Left hindlimb (tissue), 1 donor: ENCODE measurements at regions not wholly inside any gene's neighbourhood (a gene's known extent, or its start where the extent isn't known, plus 50 kb on each side); places are given as distances from the start of the nearest gene placed in this dataset.

Experiments used
- DNase-seq: peaks from one replicate; pipeline ENCODE4 v3.0.0-alpha.2; 2018

DNA sequence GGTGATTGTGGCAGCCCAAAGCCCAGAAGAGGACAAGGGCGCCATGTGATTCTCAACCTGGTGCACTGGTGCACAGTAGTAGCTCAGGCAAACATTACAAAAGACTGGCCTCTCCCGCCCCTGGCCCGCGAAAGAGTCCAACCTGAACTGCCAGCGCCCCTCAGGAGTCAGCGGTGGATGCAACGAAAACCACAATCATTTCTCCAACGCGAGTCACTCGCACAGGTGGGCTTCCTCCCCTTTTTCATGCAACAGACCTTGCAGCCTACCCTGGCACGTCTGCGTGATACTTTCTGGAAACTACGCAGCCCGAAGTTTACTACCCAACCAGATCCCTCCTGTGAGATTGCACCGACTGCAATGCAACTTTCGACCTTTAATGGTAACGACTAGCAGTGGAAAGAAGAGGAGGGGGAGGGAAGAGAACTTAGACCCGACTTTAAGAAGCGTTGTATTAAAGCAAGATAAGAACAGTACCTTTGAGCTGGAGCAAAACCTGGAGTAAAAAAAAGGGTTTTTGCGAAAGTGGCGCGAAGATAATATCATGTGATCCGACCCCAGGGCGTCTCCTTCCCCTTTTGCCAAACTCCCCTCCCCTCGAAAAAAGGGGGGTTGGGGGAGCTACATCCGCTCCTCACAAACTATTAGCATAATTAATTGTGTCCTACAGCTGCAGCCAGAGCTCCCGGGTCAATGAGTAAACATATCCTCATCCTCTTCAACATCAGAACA is 63.3 kb upstream of the CCDC160 start:
- no peak for DNase-seq

DNA sequence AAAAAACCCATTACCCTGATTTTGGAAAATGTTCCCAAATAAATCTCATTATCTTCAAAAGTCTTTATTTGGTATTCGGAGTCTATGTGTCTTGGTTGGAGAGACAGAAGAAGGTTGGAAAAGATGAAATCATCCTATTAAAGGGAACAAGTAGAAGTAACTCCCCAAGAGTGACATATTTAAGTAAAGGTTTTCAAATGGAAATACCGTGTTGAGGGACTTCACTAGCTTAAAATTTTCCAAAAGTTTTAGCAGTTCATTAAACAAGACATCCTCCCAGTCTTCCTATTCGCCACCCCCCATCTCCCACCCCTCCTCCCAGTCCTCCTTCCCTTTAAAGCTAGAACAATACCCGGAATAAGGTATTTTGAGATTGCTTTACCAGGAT is 62.7 kb upstream of the CCDC160 start:
- DNase-seq = no peak

- no peak for DNase-seq
These were observed 62.1 kb upstream of the CCDC160 start for GRCh38 chrX:134174859-134175258.

DNA sequence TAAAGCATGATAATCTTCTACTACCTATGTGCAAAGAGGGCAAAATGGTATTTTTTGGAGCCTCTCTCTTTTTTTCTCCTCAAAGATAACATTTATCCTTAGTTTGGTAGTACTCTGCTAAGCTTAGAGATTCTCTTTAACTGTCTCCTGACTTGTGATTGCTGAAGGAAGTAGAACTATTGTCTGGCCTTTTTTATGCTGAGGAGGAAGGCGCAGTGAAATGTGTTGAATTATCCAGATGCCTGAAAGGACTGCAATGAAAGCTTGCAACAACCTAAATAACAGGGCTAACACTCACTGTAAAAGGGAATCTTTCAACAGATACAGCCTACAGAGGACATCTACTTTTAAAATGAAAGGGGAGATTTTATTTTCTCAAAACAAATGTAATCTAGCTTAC is 59.5 kb upstream of the CCDC160 start:
- no peak for DNase-seq

- DNase-seq = no peak
These were observed 56.2 kb upstream of the CCDC160 start for GRCh38 chrX:134180601-134181274.

- DNase-seq = no peak
These were observed 55.7 kb upstream of the CCDC160 start for GRCh38 chrX:134181275-134181660.

- no peak for DNase-seq
These were observed 53.3 kb upstream of the CCDC160 start for GRCh38 chrX:134183665-134184064.

DNA sequence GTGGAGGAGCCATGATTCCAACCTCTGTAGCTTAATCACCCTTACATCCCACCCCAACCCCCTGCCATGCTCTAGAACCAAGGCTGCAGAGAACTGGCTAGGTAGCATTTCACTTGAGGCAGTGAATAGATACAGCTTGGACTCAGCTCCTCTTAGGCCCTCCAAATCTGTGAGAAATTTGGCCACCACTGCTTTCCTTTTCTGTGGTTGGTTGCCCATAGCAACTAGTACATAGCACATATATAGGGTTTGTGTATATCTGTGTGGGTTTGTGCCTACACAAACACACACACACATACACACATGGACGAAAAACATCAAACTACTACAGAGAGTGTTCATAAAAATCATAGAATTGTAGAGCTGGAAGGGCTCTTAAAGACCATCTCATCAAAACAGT is 52.0 kb upstream of the CCDC160 start:
- no peak for DNase-seq

DNA sequence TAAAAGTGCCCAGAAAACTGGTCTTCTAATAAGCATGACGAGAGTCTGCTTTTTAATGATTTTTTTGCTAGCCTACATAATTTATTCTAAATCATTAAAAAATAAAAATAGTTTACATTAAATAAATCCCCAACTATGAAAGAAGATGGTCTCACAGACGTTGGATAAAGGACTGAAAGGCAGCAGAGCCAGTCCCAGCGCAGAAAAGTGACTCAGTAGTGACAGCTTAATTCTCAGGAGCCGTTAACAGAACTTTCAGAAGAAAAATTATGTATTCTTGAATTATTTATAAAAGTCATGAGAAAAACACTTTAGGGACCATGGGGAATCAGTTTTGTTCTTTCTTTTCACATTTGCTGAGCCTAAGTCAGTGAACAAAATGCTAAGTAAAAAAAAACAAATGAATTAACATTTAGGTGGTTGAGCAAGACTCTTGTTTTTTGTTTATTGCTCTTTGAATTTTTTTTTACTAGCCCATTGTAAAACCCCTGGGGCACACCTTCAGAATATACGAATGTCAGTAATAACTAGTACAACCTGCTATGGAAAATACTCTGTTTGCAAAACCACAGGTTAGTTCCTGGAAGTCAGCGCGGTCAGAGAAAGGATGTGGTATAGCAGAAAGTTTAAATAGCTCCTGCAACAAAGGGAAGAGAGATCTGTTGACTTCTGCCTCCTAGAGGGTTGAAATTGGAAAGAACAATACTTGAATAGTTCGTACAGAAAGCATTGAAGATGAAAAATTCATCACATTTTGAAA is 50.4 kb upstream of the CCDC160 start:
- DNase-seq = no peak
